Upper lobe of right lung (tissue), 1 donor: ENCODE measurements at regions not wholly inside any gene's neighbourhood (a gene's known extent, or its start where the extent isn't known, plus 50 kb on each side); places are given as distances from the start of the nearest gene placed in this dataset.
A peak's percentile ranks its signal among the peaks of the same experiment; 100 is the strongest.

Source experiments
- ATAC-seq: fragments of 200-7000 bp; cut with Tn5 transposase; one replicate; pipeline ENCODE4 v1.9.1; 2020; ENCODE audit warnings: mild to moderate bottlenecking, moderate library complexity
- DNase-seq: peaks from one replicate; pipeline ENCODE4 v3.0.0-alpha.2; 2020
- H3K27ac ChIP-seq: fragments of 200-600 bp; one replicate; pipeline ENCODE4 v1.8.0; 2022
- H3K27me3 ChIP-seq: fragments of 200-600 bp; one replicate; pipeline ENCODE4 v1.8.0; 2022; ENCODE audit warnings: mild to moderate bottlenecking
- H3K36me3 ChIP-seq: fragments of 200-600 bp; one replicate; pipeline ENCODE4 v1.8.0; 2022
- H3K4me1 ChIP-seq: fragments of 200-600 bp; one replicate; pipeline ENCODE4 v1.8.0; 2022
- H3K4me3 ChIP-seq: fragments of 200-600 bp; one replicate; pipeline ENCODE4 v1.8.0; 2022; ENCODE audit warnings: mild to moderate bottlenecking
- H3K9me3 ChIP-seq: fragments of 200-600 bp; one replicate; pipeline ENCODE4 v1.8.0; 2022
- intact Hi-C: fragments of 100-400 bp; cut with DNase I; formaldehyde crosslinking; loops from one replicate; pipeline ENCODE4 v1.11.0; 2022
- TF ChIP-seq, protein P1 (sequence below): fragments of 200-600 bp; IDR thresholded peaks from one replicate; pipeline ENCODE4 v1.8.0; 2022; ENCODE audit warnings: antibody characterized with exemption
- donor health status: DM: no; HTN: yes; CAD: no; lungs with severe emphysema.

DNA sequence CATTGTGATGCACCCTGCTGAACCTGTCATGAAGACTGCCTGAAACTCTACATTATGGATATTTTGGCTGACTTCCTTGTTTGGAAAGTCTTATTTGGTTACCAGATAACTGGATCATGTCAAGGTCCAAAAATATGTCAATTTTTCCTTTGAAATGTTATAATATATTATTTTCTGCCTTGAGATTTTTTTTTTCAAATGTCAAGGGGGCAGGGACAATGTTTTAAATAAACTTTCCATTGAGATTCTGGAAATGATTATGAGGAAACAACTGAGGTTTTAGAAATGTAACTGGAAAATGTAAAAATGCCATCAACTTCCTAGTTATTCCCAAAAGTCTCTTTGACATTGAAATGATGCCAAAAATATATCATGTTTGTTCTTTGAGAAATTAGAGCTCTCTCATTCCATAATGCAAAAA is 117.0 kb downstream of the RFC3 start:
- no peaks in the 10 kb centered on the region for H3K4me1 ChIP-seq
- intact Hi-C loops: no loop called here
- H3K27ac ChIP-seq: no peak overlapping the region
- no peak for ATAC-seq
- no peaks in the 10 kb centered on the region for H3K27me3 ChIP-seq
- no peak for DNase-seq
- H3K4me3 ChIP-seq: no peak overlapping the region
- no peaks in the 10 kb centered on the region for H3K36me3 ChIP-seq
- H3K9me3 ChIP-seq: no peaks in the 10 kb centered on the region
- TF ChIP-seq, protein P1, sequence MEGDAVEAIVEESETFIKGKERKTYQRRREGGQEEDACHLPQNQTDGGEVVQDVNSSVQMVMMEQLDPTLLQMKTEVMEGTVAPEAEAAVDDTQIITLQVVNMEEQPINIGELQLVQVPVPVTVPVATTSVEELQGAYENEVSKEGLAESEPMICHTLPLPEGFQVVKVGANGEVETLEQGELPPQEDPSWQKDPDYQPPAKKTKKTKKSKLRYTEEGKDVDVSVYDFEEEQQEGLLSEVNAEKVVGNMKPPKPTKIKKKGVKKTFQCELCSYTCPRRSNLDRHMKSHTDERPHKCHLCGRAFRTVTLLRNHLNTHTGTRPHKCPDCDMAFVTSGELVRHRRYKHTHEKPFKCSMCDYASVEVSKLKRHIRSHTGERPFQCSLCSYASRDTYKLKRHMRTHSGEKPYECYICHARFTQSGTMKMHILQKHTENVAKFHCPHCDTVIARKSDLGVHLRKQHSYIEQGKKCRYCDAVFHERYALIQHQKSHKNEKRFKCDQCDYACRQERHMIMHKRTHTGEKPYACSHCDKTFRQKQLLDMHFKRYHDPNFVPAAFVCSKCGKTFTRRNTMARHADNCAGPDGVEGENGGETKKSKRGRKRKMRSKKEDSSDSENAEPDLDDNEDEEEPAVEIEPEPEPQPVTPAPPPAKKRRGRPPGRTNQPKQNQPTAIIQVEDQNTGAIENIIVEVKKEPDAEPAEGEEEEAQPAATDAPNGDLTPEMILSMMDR: no peak

DNA sequence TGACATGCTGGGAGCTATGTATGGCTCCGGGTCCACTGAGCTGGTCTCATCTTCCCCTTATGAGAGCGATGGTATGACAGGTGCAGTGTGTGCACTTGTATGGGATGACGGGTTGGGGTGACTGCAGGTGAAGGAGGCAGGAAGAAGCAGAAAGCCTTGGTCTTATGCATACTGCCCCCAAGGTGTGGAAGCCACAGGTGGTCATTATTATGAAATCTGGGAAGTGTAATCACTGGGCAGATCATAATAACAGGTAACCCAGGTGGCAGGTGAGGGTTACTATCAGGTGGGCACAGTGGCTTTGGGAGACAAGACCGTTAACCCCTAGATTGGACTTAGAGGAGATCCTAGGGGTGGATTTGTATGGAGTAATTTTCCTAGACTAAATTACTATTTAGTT is 118.0 kb downstream of the RFC3 start:
- Histone ChIP-seq H3K36me3 (no peaks in the 10 kb centered on the region), H3K27ac (no peak overlapping the region), H3K27me3 (no peaks in the 10 kb centered on the region), H3K4me3 (no peak overlapping the region), H3K4me1 (no peaks in the 10 kb centered on the region), H3K9me3 (no peaks in the 10 kb centered on the region)
- ATAC-seq (no peak), DNase-seq (no peak)
- TF ChIP-seq, protein P1: no peak
- intact Hi-C loops: no loop called here

DNA sequence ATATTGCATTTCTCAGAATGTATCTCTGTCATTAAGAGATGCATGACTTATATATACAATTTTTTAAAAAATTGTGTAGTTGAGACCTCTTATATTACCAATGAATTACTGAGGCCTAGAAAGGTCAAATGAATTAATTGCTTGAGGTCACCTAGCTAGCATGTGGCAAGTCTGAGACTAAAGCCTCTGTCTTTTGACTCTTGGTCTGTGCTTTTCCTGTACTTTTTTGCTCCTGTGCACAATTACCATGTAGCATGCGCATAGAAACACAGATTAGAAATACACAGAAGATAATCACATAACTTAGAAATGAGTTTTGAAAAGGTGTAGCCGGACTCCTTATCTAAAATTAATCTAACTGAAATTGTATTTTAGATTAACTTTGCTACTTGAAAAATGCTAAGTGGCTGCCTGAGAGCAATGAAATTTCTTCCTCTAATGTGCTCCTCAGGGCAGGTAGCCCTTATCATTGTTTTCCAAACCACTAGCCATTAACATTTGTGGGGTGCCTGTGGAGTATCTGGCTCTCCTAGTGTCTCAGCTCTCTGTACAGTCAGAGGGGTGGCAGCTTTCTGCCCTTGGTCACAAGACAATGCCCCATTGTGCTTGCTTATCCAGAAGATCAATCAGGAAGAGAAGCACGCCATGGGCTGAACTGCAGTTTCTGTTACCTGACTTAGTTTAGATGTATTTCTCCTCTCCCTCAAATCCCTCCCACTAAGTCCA is 119.6 kb downstream of the RFC3 start:
- Histone ChIP-seq H3K4me3 (no peak overlapping the region), H3K4me1 (no peaks in the 10 kb centered on the region), H3K27me3 (no peaks in the 10 kb centered on the region), H3K9me3 (no peaks in the 10 kb centered on the region), H3K36me3 (no peaks in the 10 kb centered on the region), H3K27ac (no peak overlapping the region)
- no peak for DNase-seq
- intact Hi-C loops: no loop called here
- TF ChIP-seq, protein P1: no peak
- ATAC-seq: peak; percentile 30

DNA sequence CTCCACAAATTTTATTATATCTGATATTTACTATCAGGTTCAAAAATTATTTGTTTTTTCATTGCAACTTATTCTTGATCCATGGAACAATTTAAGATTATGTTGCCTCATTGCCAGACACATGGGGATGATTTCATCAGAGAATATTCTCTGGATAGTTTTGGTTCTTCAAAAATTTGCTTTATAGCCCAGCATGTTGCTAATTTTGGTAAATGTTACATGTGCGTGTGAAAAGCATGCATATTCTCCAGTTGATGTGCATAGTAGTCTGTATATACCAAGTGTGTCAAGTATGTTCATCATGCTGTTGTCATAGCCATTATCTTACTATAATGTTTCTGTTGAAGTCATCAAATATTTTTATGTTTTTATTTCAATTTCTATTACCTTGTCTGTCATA is 122.3 kb downstream of the RFC3 start:
- ATAC-seq (no peak), DNase-seq (no peak)
- H3K27ac ChIP-seq: no peak overlapping the region
- H3K4me1 ChIP-seq: no peaks in the 10 kb centered on the region
- no peak overlapping the region for H3K4me3 ChIP-seq
- H3K27me3 ChIP-seq: no peaks in the 10 kb centered on the region
- intact Hi-C loops: no loop called here
- H3K36me3 ChIP-seq: no peaks in the 10 kb centered on the region
- TF ChIP-seq, protein P1: no peak
- no peaks in the 10 kb centered on the region for H3K9me3 ChIP-seq

DNA sequence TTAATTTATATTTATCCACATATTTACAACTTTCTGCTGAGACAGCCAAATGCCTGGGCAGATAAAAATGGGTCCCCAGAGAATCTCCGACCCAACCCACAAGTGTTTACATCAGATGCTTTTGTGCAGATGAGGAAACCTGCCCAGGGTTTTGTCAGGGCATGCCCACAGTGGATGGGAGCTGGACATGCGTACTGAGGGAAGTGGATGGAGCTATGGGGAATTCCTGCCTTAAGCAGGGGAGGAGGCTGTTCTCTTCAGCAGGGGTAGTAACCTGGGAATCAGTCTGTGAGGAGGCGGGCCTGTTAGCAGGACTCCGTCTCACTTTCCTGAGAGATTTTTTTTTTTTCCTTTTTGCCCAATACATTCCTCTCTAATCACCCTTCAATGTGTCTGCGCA is 122.9 kb downstream of the RFC3 start:
- Histone ChIP-seq H3K9me3 (no peaks in the 10 kb centered on the region), H3K36me3 (no peaks in the 10 kb centered on the region), H3K4me1 (no peaks in the 10 kb centered on the region), H3K4me3 (no peak overlapping the region), H3K27ac (no peak overlapping the region), H3K27me3 (no peaks in the 10 kb centered on the region)
- DNase-seq: no peak
- intact Hi-C loops: no loop called here
- TF ChIP-seq, protein P1: no peak
- no peak for ATAC-seq

DNA sequence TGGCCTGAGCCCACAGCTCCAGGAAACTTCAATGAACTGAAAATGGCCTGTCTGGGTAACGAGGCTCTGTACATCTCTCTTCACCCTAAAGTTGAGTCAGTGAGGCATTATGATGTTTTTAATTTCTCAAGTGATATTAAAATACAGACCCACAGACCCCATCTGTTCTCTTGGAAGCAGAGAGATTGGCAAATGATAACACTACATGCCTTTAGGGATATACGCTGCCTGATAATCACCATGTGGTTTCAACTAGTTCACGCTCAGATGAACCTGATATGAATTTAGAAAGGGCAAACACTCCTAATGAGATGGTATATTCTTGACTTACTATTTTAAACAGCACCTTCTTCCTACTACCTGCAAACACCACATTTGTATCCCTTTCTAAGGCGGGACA is 127.5 kb downstream of the RFC3 start:
- H3K27me3 ChIP-seq: no peaks in the 10 kb centered on the region
- no peaks in the 10 kb centered on the region for H3K4me1 ChIP-seq
- no peaks in the 10 kb centered on the region for H3K9me3 ChIP-seq
- H3K4me3 ChIP-seq: no peak overlapping the region
- TF ChIP-seq, protein P1: no peak
- intact Hi-C loops: no loop called here
- no peaks in the 10 kb centered on the region for H3K36me3 ChIP-seq
- H3K27ac ChIP-seq: no peak overlapping the region
- DNase-seq: no peak
- no peak for ATAC-seq
